Thyroid gland (tissue), 4 donors: ENCODE measurements at regions not wholly inside any gene's neighbourhood (a gene's known extent, or its start where the extent isn't known, plus 50 kb on each side); places are given as distances from the start of the nearest gene placed in this dataset.
A peak's percentile ranks its signal among the peaks of the same experiment; 100 is the strongest.

Source experiments
- DNase-seq, 2 donors: peaks; one replicate each; pipeline ENCODE4 v3.0.0-alpha.2; 2019
- H3K27ac ChIP-seq, 3 donors: fragments of 200-600 bp; sonication (generic); 1 replicate in 2 of 3; 2 replicates in 1 of 3; pipeline ENCODE4 v1.5.1; 2016 to 2019; ENCODE audit warnings: mild to moderate bottlenecking in 1 of 3, moderate library complexity in 1 of 3
- H3K27me3 ChIP-seq: fragments of 200-600 bp; sonication (generic); one replicate; pipeline ENCODE4 v1.5.1; 2019
- H3K36me3 ChIP-seq, 2 donors: fragments of 200-600 bp; sonication (generic); one replicate each; pipeline ENCODE4 v1.5.1; 2016 to 2019
- H3K4me1 ChIP-seq, 2 donors: fragments of 200-600 bp; sonication (generic); one replicate each; pipeline ENCODE4 v1.5.1; 2017 to 2019
- H3K4me3 ChIP-seq, 3 donors: fragments of 200-600 bp; sonication (generic); replicated peaks in 1 of 3; 1 replicate in 2 of 3; 2 replicates in 1 of 3; pipeline ENCODE4 v1.5.1; 2016; ENCODE audit warnings: mild to moderate bottlenecking in 1 of 3
- H3K9me3 ChIP-seq: fragments of 200-600 bp; sonication (generic); one replicate; pipeline ENCODE4 v1.5.1; 2017
- CTCF ChIP-seq, 6 experiments: fragments of 200-600 bp in 3 of 6; fragments of 450-650 bp in 3 of 6; sonication (generic) in 3 of 6; IDR thresholded peaks; one replicate each; pipeline ENCODE4 v1.5.1; 2016 to 2019; ENCODE audit warnings: antibody characterized with exemption in 6 of 6, mild to moderate bottlenecking in 2 of 6, inconsistent platforms in 1 of 6, moderate library complexity in 1 of 6
- POLR2A ChIP-seq, 2 donors: fragments of 450-650 bp; IDR thresholded peaks; one replicate each; pipeline ENCODE4 v1.6.1; 2017; ENCODE audit warnings: antibody characterized with exemption in 2 of 2, mild to moderate bottlenecking in 2 of 2, moderate library complexity in 1 of 2
- WGBS, 2 donors: methylation state at CpG; one replicate each; pipeline ENCODE4 v1.1.5; 2017; 5-methylcytosine and 5-hydroxymethylcytosine counted together
- intact Hi-C: fragments of 100-400 bp; cut with DNase I; formaldehyde crosslinking; loops from one replicate; pipeline ENCODE4 v1.15.1; 2023

- Histone ChIP-seq H3K4me3 (no peak overlapping the region), H3K36me3 (no peaks in the 10 kb centered on the region), H3K9me3 (no peaks in the 10 kb centered on the region), H3K27me3 (no peaks in the 10 kb centered on the region), H3K4me1 (peaks cover 23 to 46% of the 10 kb centered on the region in 2 donors), H3K27ac (peak overlapping the region; percentile 87 to 95 (median 94))
- 18 to 29% methylated on average over 6 of the region's 6 CpGs for WGBS, 2 donors
- intact Hi-C loops: no loop called here
- peak; percentile 91 to 92 for DNase-seq
- TF ChIP-seq CTCF (IDR thresholded peaks at IDR 0.05): no peak
- TF ChIP-seq POLR2A (IDR thresholded peaks at IDR 0.05): peak in 1 of 2 donors; percentile 65
Measured at GRCh38 chr15:67914537-67915460, 75.0 kb upstream of the RNU6-1 start.

GRCh38 chr15:67915461-67916374 is 75.9 kb upstream of the RNU6-1 start:
- DNase-seq: peak; percentile 92

GRCh38 chr15:67916565-67916964 is 76.7 kb upstream of the RNU6-1 start:
- Histone ChIP-seq H3K4me1 (peaks cover 23 to 52% of the 10 kb centered on the region in 2 donors), H3K27me3 (no peaks in the 10 kb centered on the region), H3K36me3 (no peaks in the 10 kb centered on the region), H3K9me3 (no peaks in the 10 kb centered on the region), H3K4me3 (no peak overlapping the region), H3K27ac (peak overlapping the region; percentile 87 to 95 (median 94))
- no peak for DNase-seq
- no peak for TF ChIP-seq POLR2A (IDR thresholded peaks at IDR 0.05)
- TF ChIP-seq CTCF (IDR thresholded peaks at IDR 0.05): no peak
- 48 to 50% methylated on average over 2 of the region's 2 CpGs for WGBS, 2 donors
- intact Hi-C loops: no loop called here

More at GRCh38 chr15:67915461-67916374, 75.9 kb upstream of the RNU6-1 start:
- intact Hi-C loops: no loop called here
- Histone ChIP-seq H3K36me3 (no peaks in the 10 kb centered on the region), H3K27me3 (no peaks in the 10 kb centered on the region), H3K9me3 (no peaks in the 10 kb centered on the region), H3K4me3 (no peak overlapping the region), H3K4me1 (peaks cover 23 to 46% of the 10 kb centered on the region in 2 donors), H3K27ac (peak overlapping the region; percentile 87 to 95 (median 94))
- TF ChIP-seq CTCF (IDR thresholded peaks at IDR 0.05) (peak in 1 of 6 experiments; percentile 15), POLR2A (IDR thresholded peaks at IDR 0.05) (peak in 1 of 2 donors; percentile 2)
- 13 to 14% methylated on average over 4 to 7 of the region's 7 CpGs for WGBS, 2 donors

GRCh38 chr15:67917037-67917436 is 77.2 kb upstream of the RNU6-1 start:
- no peaks in the 10 kb centered on the region for H3K36me3 ChIP-seq
- DNase-seq: peak; percentile 30 to 41
- no peaks in the 10 kb centered on the region for H3K27me3 ChIP-seq
- intact Hi-C loops: no loop called here
- H3K27ac ChIP-seq: peak overlapping the region; percentile 87 to 95 (median 94)
- H3K4me3 ChIP-seq: no peak overlapping the region
- H3K9me3 ChIP-seq: no peaks in the 10 kb centered on the region
- TF ChIP-seq CTCF (IDR thresholded peaks at IDR 0.05) (no peak), POLR2A (IDR thresholded peaks at IDR 0.05) (no peak)
- 89 to 91% methylated on average over 4 of the region's 4 CpGs for WGBS, 2 donors
- H3K4me1 ChIP-seq: peaks cover 24 to 55% of the 10 kb centered on the region in 2 donors
